HL-60 (cell line): ENCODE measurements at regions not wholly inside any gene's neighbourhood (a gene's known extent, or its start where the extent isn't known, plus 50 kb on each side); places are given as distances from the start of the nearest gene placed in this dataset.

Source experiments
- CTCF ChIP-seq: IDR thresholded peaks from one replicate; pipeline ENCODE4 v1.5.1; 2011; ENCODE audit warnings: low read length, control low read depth, inconsistent platforms; ENCODE audit not compliant: insufficient read depth
- SPI1 ChIP-seq: IDR thresholded peaks from 2 replicates; pipeline ENCODE4 v1.6.1; 2012; ENCODE audit warnings: low read depth, mild to moderate bottlenecking, borderline replicate concordance

GRCh38 chr6:12493446-12493845 is 203.3 kb downstream of the EDN1 start:
- no peak for TF ChIP-seq CTCF
- TF ChIP-seq SPI1 = no peak
